BLaER1 treated with 17β-estradiol and CSF1 and Interleukin-3, amounts not matched to agents 10 nM and 100 nM (cell line): ENCODE measurements at regions not wholly inside any gene's neighbourhood (a gene's known extent, or its start where the extent isn't known, plus 50 kb on each side); places are given as distances from the start of the nearest gene placed in this dataset.

Experiments used
- H3K27ac ChIP-seq, 11 experiments: shearing (Covaris generic); formaldehyde crosslinking; 2 replicates each; pipeline ENCODE4 v1.8.1; 2022
- H3K27me3 ChIP-seq, 11 experiments: shearing (Covaris generic); formaldehyde crosslinking; 2 replicates each; pipeline ENCODE4 v1.8.1; 2022
- H3K36me3 ChIP-seq, 11 experiments: shearing (Covaris generic); formaldehyde crosslinking; 2 replicates each; pipeline ENCODE4 v1.8.1; 2022
- H3K4me1 ChIP-seq, 10 experiments: shearing (Covaris generic); formaldehyde crosslinking; 2 replicates each; pipeline ENCODE4 v1.8.1; 2022
- H3K4me2 ChIP-seq, 11 experiments: shearing (Covaris generic); formaldehyde crosslinking; 2 replicates each; pipeline ENCODE4 v1.8.1; 2022
- H3K4me3 ChIP-seq, 10 experiments: shearing (Covaris generic); formaldehyde crosslinking; 2 replicates each; pipeline ENCODE4 v1.8.1; 2022
- H3K9ac ChIP-seq, 11 experiments: shearing (Covaris generic); formaldehyde crosslinking; 2 replicates each; pipeline ENCODE4 v1.8.1; 2022
- H3K9me3 ChIP-seq, 11 experiments: shearing (Covaris generic); formaldehyde crosslinking; replicated peaks in 1 of 11; 2 replicates each; pipeline ENCODE4 v1.8.1; 2022
- H4K20me1 ChIP-seq, 11 experiments: shearing (Covaris generic); formaldehyde crosslinking; 2 replicates each; pipeline ENCODE4 v1.8.1; 2022
- Cebpa-rat ChIP-seq, 11 experiments: shearing (Covaris generic); IDR thresholded peaks; 2 replicates each; pipeline ENCODE4 v1.8.1; 2022

- Histone ChIP-seq H3K4me1 (peaks cover 0 to 9% (median 2%) of the 10 kb centered on the region in 10 experiments; a peak in 7 of 20 replicates), H3K27ac (no peak overlapping the region), H4K20me1 (no peaks in the 10 kb centered on the region), H3K9me3 (no peaks in the 10 kb centered on the region), H3K4me2 (peak overlapping the region in 2 of 11 experiments; percentile 11 to 23; a peak in 4 of 22 replicates), H3K27me3 (no peaks in the 10 kb centered on the region), H3K4me3 (no peak overlapping the region), H3K36me3 (no peaks in the 10 kb centered on the region), H3K9ac (no peak overlapping the region)
- no peak for TF ChIP-seq Cebpa-rat (IDR thresholded peaks at IDR 0.05)
These were observed 420.4 kb downstream of the CETN3 start for GRCh38 chr5:89988998-89989655.

GRCh38 chr5:89988129-89988810, 421.3 kb downstream of the CETN3 start:
- H3K36me3 ChIP-seq, result no peaks in the 10 kb centered on the region
- TF ChIP-seq Cebpa-rat (IDR thresholded peaks at IDR 0.05), result no peak

GRCh38 chr5:89983216-89983615, 426.3 kb downstream of the CETN3 start:
- Histone ChIP-seq H3K4me2 (no peak overlapping the region), H3K27ac (no peak overlapping the region), H3K36me3 (no peaks in the 10 kb centered on the region), H3K4me3 (no peak overlapping the region), H3K27me3 (no peaks in the 10 kb centered on the region), H3K9ac (no peak overlapping the region), H3K4me1 (peaks cover 0 to 6% (median 0%) of the 10 kb centered on the region in 10 experiments; a peak in 2 of 20 replicates), H3K9me3 (peaks cover 0 to 9% (median 0%) of the 10 kb centered on the region in 11 experiments; a peak in 1 of 22 replicates), H4K20me1 (no peaks in the 10 kb centered on the region)
- no peak for TF ChIP-seq Cebpa-rat (IDR thresholded peaks at IDR 0.05)

More at GRCh38 chr5:89988129-89988810, 421.3 kb downstream of the CETN3 start:
- H3K9me3 ChIP-seq, result no peaks in the 10 kb centered on the region
- H3K9ac ChIP-seq, result no peak overlapping the region
- no peak overlapping the region for H3K4me2 ChIP-seq
- peaks cover 0 to 11% (median 2%) of the 10 kb centered on the region in 10 experiments; a peak in 7 of 20 replicates for H3K4me1 ChIP-seq
- H3K4me3 ChIP-seq, result no peak overlapping the region
- H3K27me3 ChIP-seq, result no peaks in the 10 kb centered on the region
- no peak overlapping the region for H3K27ac ChIP-seq
- H4K20me1 ChIP-seq, result no peaks in the 10 kb centered on the region

- H3K36me3 ChIP-seq, result no peaks in the 10 kb centered on the region
- no peak overlapping the region for H3K27ac ChIP-seq
- H3K9me3 ChIP-seq, result peaks cover 0 to 9% (median 0%) of the 10 kb centered on the region in 11 experiments; a peak in 1 of 22 replicates
- no peaks in the 10 kb centered on the region for H3K27me3 ChIP-seq
- TF ChIP-seq Cebpa-rat (IDR thresholded peaks at IDR 0.05), result no peak
- peaks cover 0 to 6% (median 0%) of the 10 kb centered on the region in 10 experiments; a peak in 2 of 20 replicates for H3K4me1 ChIP-seq
- H3K4me2 ChIP-seq, result no peak overlapping the region
- no peaks in the 10 kb centered on the region for H4K20me1 ChIP-seq
- no peak overlapping the region for H3K9ac ChIP-seq
- no peak overlapping the region for H3K4me3 ChIP-seq
These were observed 427.4 kb downstream of the CETN3 start for GRCh38 chr5:89981878-89982773.

GRCh38 chr5:89981021-89981420, 428.5 kb downstream of the CETN3 start:
- Histone ChIP-seq H3K4me3 (no peak overlapping the region), H3K9me3 (peaks cover 0 to 9% (median 0%) of the 10 kb centered on the region in 11 experiments; a peak in 1 of 22 replicates), H3K36me3 (no peaks in the 10 kb centered on the region), H4K20me1 (no peaks in the 10 kb centered on the region), H3K4me1 (peaks cover 0 to 6% (median 0%) of the 10 kb centered on the region in 10 experiments; a peak in 2 of 20 replicates), H3K4me2 (no peak overlapping the region), H3K9ac (no peak overlapping the region), H3K27me3 (no peaks in the 10 kb centered on the region), H3K27ac (no peak overlapping the region)
- TF ChIP-seq Cebpa-rat (IDR thresholded peaks at IDR 0.05), result no peak

GRCh38 chr5:89973516-89973915, 436.0 kb downstream of the CETN3 start:
- Histone ChIP-seq H3K27ac (no peak overlapping the region), H3K36me3 (no peaks in the 10 kb centered on the region), H3K4me2 (no peak overlapping the region), H3K27me3 (0 out of 22 replicates have a peak, but pooled peaks cover 0 to 5% (median 0%) of the 10 kb centered on the region in 11 experiments), H4K20me1 (no peaks in the 10 kb centered on the region), H3K9me3 (no peaks in the 10 kb centered on the region), H3K9ac (no peak overlapping the region), H3K4me1 (no peaks in the 10 kb centered on the region; a peak in 1 of 20 replicates), H3K4me3 (no peak overlapping the region)
- TF ChIP-seq Cebpa-rat (IDR thresholded peaks at IDR 0.05), result no peak

GRCh38 chr5:89972901-89973300, 436.7 kb downstream of the CETN3 start:
- H3K4me2 ChIP-seq, result no peak overlapping the region
- no peak overlapping the region for H3K27ac ChIP-seq
- TF ChIP-seq Cebpa-rat (IDR thresholded peaks at IDR 0.05), result no peak
- 0 out of 22 replicates have a peak, but pooled peaks cover 0 to 5% (median 0%) of the 10 kb centered on the region in 11 experiments for H3K27me3 ChIP-seq
- no peaks in the 10 kb centered on the region for H3K9me3 ChIP-seq
- H4K20me1 ChIP-seq, result no peaks in the 10 kb centered on the region
- no peak overlapping the region for H3K9ac ChIP-seq
- no peaks in the 10 kb centered on the region for H3K36me3 ChIP-seq
- H3K4me3 ChIP-seq, result no peak overlapping the region
- H3K4me1 ChIP-seq, result peaks cover 0 to 6% (median 0%) of the 10 kb centered on the region in 10 experiments; a peak in 5 of 20 replicates

- H3K4me3 ChIP-seq, result no peak overlapping the region
- H3K9me3 ChIP-seq, result no peaks in the 10 kb centered on the region
- TF ChIP-seq Cebpa-rat (IDR thresholded peaks at IDR 0.05), result no peak
- H4K20me1 ChIP-seq, result no peaks in the 10 kb centered on the region
- no peak overlapping the region for H3K27ac ChIP-seq
- H3K36me3 ChIP-seq, result no peaks in the 10 kb centered on the region
- H3K9ac ChIP-seq, result no peak overlapping the region
- 0 out of 22 replicates have a peak, but pooled peaks cover 0 to 5% (median 0%) of the 10 kb centered on the region in 11 experiments for H3K27me3 ChIP-seq
- no peak overlapping the region for H3K4me2 ChIP-seq
- peaks cover 0 to 19% (median 0%) of the 10 kb centered on the region in 10 experiments; a peak in 7 of 20 replicates for H3K4me1 ChIP-seq
These were observed 440.6 kb downstream of the CETN3 start for GRCh38 chr5:89968958-89969381.
